T47D (cell line): ENCODE measurements at regions not wholly inside any gene's neighbourhood (a gene's known extent, or its start where the extent isn't known, plus 50 kb on each side); places are given as distances from the start of the nearest gene placed in this dataset.
"Not testable (repeated sequence)": the region's sequence is repeated elsewhere in the genome, so short reads cannot be mapped to it uniquely, and the experiment has no call there.

Source experiments
- DNase-seq, 2 experiments: peaks; one replicate each; pipeline versions ENCODE4 v3.0.0 to v3.0.0-alpha.2; 2011 to 2012; ENCODE audit warnings: low read depth in 1 of 2, low spot score in 1 of 2
- JUND ChIP-seq: IDR thresholded peaks from 2 replicates; pipeline ENCODE4 v1.6.1; 2012; ENCODE audit warnings: low read depth
- in situ Hi-C: cut with HindIII; loops from 2 replicates; pipeline ENCODE4 v1.10.0; 2016; ENCODE audit warnings: low sequenced_read_pairs, low pct_unique_long_range_greater_than_20kb

DNA sequence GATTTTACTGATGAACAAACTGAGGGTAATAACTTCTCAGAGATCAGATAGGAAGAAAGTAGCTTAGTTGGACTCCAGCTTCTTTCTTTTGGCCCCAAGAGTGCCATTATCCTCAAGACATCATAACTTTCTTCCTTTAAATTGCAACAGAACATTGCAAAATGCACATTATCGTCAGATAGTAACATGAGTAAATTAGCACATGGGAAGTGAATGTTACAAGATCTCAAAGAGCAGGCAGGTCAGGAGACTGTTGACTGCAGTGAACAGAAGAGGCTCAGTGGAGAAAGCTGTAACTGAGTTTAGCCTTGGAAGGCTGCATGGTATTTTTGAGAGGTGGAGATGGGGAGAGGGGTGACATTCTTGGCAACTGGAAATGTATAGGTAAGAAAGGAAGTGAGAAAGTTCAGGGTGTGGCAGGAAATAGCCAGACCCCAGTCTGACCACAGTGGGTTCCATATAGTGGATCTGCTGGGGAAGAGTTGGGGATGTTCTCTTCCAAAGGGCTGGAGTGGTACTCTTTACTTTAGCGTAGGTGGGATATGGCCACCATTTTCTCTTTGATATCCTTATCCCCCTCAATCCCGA, 307.7 kb downstream of the RPLP1 start:
- no peak for TF ChIP-seq JUND
- DNase-seq = no peak
- in situ Hi-C loops = no loop called here

DNA sequence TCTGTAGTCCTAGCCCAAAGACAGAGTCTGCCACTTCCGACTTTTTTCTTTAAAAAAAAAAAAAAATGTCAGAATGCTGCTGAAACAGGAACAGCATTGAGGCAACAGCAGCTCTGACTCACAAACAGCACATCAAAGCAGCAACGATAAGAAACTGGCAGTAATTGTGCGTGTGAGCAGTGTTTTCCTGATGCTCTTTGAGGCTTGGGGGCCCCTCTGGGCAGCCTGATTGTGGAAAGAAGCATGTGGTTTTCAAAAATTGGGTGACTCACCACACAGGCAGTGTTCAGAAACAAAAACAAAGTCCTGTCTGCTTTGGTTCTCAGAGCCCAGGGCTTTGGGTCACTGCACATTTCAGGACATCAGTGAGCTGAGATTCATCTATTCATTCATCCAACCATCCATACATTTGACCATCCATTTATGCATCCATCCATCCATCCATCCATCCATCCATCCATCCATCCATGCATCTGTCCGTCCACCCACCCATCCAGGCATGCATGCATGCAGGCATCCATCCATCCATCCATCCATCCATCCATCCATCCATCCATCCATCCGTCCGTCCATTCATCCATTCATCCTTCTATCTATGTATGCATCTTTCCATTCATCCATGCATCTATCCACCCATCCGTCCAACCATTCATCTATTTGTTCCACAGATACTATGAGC, 308.4 kb downstream of the RPLP1 start:
- no peak for DNase-seq
- in situ Hi-C loops = no loop called here
- no peak for TF ChIP-seq JUND

DNA sequence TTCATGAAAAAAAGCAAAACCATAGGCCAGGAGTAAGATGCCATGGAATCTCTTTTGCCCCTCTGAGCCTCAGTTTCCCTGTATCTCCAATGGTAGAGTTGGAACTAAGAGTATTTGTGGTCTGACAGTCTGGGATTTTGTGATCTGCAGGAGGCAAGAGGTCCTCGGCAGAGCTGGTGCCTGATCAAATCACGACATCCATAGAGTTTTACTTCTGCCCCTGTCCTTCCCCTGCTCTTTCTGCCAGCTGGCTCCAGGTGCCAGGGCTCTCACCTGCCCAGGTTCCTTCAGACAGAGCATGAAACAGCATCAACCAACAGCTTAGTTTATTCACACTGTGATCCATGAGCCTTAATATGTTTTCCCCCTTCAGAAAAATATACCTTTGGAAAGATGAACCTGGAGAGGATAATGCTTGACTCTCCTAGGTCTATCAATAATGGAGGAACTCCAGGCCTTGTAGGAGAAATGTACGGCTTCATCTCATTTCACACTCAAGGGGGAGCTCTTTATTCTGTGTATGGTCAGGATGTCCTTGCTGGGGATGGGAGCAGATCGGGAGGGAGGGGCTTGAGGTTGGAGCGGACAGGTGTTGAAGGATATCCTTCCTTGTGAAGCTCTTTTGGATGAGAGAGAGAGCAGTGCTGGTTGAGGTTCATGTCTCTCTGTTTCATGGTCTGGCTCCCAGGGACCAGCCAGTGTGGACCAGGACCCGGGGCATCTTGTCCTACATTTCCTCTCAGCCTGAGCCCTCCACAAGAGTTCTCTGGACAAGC, 309.9 kb downstream of the RPLP1 start:
- in situ Hi-C loops = no loop called here
- DNase-seq = peak; percentile 20 to 65
- no peak for TF ChIP-seq JUND

DNA sequence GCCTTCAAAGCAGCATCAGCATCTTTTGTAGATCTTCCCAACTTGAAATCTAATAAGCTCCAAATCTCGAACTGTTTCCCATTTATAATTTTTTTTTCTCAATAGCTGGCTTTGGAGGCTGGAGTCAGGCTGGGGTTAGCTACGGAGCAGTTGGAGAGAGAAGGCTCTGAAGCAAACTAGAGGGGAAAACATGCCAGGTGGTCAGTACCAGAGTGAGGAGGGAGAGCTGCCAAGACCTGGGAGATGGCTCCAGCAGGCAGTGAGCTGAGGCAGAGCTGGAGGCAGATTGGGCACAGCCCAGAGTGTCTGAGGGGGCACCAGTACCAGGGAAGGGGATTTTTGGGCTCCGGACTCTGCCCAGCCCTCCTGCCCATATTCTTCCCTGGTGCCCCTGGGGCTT, 311.2 kb downstream of the RPLP1 start:
- TF ChIP-seq JUND = no peak
- no peak for DNase-seq
- in situ Hi-C loops = no loop called here

DNA sequence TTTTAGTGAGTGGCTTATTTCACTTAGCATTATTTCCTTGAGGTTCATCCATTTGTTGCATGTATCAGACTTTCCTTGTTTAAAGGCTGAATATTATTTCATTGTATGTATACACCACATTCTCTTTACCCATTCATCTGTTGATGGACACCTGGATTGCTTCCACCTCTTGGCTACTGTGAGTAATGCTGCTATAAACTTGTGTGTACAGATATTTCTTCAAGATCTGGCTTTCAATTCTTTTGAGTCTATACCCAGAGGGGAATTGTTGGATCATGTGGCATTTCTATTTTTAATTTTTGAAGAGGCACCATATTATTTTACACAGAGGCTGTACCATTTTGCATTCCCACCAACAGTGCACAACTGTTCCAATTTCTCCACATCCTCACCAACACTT, 313.5 kb downstream of the RPLP1 start:
- peak in 1 of 2 experiments; percentile 81 for DNase-seq
- in situ Hi-C loops = no loop called here
- peak; percentile 45; the same call in 1 of the 2 replicates for TF ChIP-seq JUND

DNA sequence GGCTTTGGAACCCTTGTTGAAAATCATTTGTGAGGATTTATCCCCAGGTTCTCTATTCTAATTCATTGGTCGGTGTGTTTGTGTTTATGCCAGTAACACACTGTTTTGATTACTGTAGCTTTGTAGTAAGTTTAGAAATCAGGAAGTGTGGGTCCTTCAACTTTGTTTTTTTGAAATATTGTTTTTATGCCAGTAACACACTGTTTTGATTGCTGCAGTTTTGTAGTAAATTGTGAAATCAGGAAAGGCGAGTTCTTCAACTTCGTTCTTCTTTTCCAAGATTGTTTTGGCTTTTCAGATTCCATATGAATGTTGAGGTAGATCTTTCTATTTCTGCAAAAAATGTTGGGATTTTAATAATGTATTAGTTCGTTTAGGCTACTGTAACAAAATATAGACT, 314.6 kb downstream of the RPLP1 start:
- in situ Hi-C loops = no loop called here
- DNase-seq = no peak
- TF ChIP-seq JUND = no peak

DNA sequence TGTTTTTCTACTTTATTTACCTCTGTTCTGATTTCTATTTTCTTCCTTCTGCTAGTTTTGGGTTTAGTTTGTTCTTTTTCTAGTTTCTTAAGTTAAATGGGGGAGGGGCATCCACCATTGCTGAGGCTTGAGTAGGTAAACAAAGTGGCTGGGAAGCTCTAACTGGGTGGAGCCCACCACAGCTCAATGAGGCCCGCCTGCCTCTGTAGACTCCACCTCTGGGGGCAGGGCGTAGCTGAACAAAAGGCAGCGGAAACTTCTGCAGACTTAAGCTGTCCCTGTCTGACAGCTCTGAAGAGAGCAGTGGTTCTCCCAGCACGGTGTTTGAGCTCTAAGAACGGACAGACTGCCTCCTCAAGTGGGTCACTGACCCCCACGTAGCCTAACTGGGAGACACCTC, 316.7 kb downstream of the RPLP1 start:
- DNase-seq, in situ Hi-C loops: not testable (repeated sequence)

DNA sequence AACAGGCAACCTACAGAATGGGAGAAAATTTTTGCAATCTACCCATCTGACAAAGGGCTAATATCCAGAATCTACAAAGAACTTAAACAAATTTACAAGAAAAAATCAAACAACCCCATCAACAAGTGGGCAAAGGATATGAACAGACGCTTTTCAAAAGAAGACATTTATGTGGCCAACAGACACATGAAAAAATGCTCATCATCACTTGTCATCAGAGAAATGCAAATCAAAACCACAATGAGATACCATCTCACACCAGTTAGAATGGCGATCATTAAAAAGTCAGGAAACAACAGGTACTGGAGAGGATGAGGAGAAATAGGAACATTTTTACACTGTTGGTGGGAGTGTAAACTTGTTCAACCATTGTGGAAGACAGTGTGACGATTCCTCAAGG, 321.6 kb downstream of the RPLP1 start:
- DNase-seq, in situ Hi-C loops: not testable (repeated sequence)

DNA sequence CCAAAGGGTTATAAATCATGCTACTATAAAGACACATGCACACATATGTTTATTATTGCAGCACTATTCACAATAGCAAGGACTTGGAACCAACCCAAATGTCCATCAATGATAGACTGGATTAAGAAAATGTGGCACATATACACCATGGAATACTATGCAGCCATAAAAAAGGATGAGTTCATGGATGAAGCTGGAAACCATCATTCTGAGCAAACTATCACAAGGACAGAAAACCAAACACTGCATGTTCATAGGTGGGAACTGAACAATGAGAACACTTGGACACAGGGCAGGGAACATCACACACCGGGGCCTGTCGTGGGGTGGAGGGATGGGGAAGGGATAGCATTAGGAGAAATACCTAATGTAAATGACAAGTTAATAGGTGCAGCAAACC, 322.1 kb downstream of the RPLP1 start:
- DNase-seq, in situ Hi-C loops: not testable (repeated sequence)

DNA sequence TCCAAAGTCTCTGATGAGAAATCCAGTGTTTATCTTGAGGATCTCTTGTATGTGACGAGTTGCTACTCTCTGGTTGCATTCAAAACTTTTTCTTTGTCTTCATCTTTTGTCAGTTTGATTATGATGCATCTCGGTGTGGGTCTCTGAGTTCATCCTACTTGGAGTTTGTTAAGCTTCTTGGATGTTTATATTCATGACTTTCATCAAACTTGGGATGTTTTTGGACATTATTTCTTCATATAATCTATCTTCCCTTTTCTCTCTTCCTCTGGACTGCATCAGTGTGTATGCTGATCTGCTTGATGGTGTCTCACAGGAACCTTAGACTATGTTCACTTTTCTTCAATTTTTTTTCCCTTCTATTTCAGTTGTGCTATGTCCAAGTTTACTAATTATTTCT, 320.4 kb downstream of the TLE3 start:
- in situ Hi-C loops = no loop called here
- no peak for DNase-seq
- TF ChIP-seq JUND = no peak

DNA sequence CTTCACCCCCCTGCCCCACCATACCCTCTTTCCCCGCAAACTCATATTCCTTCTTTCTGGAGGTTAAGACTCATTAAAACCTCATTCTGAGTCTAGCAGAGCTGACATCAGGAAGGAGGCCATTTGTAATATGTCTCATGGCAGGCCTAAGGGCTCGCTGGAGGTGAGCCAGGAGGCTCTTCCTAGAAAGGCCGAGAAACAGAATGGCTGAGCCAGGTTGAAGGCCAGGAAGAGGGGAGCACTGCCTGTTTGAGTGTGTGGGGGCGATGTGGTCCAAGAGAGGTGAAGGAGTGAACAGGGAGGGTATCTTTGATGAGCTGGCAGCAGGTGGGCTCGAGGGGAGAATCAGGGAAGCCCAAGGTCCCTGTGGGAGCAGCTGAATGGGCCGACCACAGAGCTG, 317.3 kb downstream of the TLE3 start:
- in situ Hi-C loops = no loop called here
- TF ChIP-seq JUND = no peak
- DNase-seq = no peak

DNA sequence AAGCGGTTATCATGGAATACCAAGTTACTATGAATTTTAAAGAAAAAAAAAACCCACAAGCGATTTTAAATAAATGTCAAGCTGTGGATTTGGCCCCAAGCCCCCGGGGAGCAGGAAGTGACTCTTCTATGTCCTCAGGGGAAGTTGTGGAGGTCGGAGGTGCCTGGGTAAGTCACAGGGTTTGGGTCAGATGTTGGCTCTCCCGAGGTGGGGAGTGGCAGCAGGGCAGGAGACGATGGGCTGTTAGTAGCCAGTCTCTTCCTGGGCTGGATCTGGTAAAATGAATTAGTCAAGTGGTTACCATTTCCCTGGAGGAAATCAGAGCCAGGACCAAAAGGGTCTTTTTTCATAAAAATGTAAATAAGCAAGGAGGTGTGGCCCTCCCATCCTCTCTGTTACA, 316.7 kb downstream of the TLE3 start:
- in situ Hi-C loops = no loop called here
- TF ChIP-seq JUND = no peak
- no peak for DNase-seq

DNA sequence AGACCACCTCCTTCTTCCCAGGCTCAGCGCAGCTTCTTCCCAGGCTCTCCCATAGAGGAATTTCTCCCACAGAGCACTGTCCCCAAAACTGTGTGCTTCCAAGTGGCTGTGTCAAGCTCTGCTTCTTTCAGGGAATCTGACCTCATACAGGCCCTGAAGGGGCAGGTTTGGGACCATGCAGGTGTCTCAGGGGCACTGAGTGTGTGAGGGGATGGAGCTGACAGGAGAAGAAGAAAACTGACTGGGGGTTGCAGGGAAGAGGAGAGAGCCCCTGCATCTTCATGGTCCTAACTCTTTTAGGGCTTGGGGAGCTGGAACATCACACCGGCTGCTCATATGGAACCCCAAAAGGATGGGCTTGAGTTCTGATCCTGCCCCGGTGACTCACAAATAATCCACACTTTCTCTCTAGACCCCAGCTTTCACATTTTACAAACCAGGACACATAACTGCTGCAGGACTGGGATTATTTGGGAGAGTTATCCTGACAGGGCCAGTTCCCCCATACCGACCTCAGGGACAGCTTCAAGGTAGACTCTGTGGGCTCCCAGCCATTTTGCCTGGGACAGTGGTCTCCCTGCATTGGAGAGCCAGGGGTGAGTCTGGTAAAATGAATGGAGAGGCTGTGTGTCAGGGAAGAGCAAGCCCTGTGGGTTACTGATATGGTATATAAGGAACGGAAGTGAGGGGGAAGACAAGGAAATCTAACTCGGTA, 316.1 kb downstream of the TLE3 start:
- in situ Hi-C loops = no loop called here

More for the DNA sequence above, 316.1 kb downstream of the TLE3 start:
- TF ChIP-seq JUND = no peak
- DNase-seq = no peak
